Heart right ventricle (tissue), 16 donors: ENCODE measurements at regions not wholly inside any gene's neighbourhood (a gene's known extent, or its start where the extent isn't known, plus 50 kb on each side); places are given as distances from the start of the nearest gene placed in this dataset.

Experiments
- ATAC-seq, 8 donors: fragments of 200-7000 bp; cut with Tn5 transposase; one replicate each; pipeline ENCODE4 v1.9.1; 2020; ENCODE audit warnings: mild to moderate bottlenecking in 8 of 8, moderate library complexity in 8 of 8, moderate number of reproducible peaks in 1 of 8
- DNase-seq, 2 donors: peaks; one replicate each; pipeline ENCODE4 v3.0.0-alpha.2; 2020
- H3K27ac ChIP-seq, 10 donors: fragments of 200-600 bp; sonication (generic) in 2 of 10; one replicate each; pipeline versions ENCODE4 v1.5.0 to v1.8.0; 2020 to 2022; ENCODE audit warnings: mild to moderate bottlenecking in 3 of 10
- H3K27me3 ChIP-seq, 7 donors: fragments of 200-600 bp; one replicate each; pipeline ENCODE4 v1.8.0; 2021 to 2022; ENCODE audit warnings: mild to moderate bottlenecking in 2 of 7
- H3K36me3 ChIP-seq, 9 donors: fragments of 200-600 bp; sonication (generic) in 1 of 9; one replicate each; pipeline versions ENCODE4 v1.5.0 to v1.8.0; 2020 to 2022; ENCODE audit warnings: mild to moderate bottlenecking in 2 of 9
- H3K4me1 ChIP-seq, 9 donors: fragments of 200-600 bp; sonication (generic) in 1 of 9; one replicate each; pipeline versions ENCODE4 v1.5.0 to v1.8.0; 2020 to 2022; ENCODE audit warnings: mild to moderate bottlenecking in 4 of 9
- H3K4me3 ChIP-seq, 10 donors: fragments of 200-600 bp; sonication (generic) in 2 of 10; one replicate each; pipeline versions ENCODE4 v1.5.0 to v1.8.0; 2020 to 2022; ENCODE audit warnings: mild to moderate bottlenecking in 7 of 10, moderate library complexity in 2 of 10
- H3K9me3 ChIP-seq, 11 donors: fragments of 200-600 bp in 10 of 11; sonication (generic) in 2 of 11; one replicate each; pipeline versions ENCODE4 v1.5.0 to v1.8.0; 2013 to 2022; ENCODE audit warnings: mild to moderate bottlenecking in 2 of 11, control low read depth in 1 of 11, moderate library complexity in 1 of 11
- WGBS, 2 donors: extraction: QIAGEN DNeasy Blood & Tissue Kit; methylation state at CpG; one replicate each; pipeline ENCODE4 v1.1.7; 2013; ENCODE audit warnings: inconsistent platforms in 1 of 2; 5-methylcytosine and 5-hydroxymethylcytosine counted together
- intact Hi-C, 10 donors: fragments of 100-400 bp; cut with DNase I; formaldehyde crosslinking; loops; one replicate each; pipeline versions ENCODE4 v1.11.1 to v1.14.2; 2022
- TF ChIP-seq, protein P1 (sequence below), 9 donors: fragments of 200-600 bp; sonication (generic) in 2 of 9; IDR thresholded peaks; one replicate each; pipeline versions ENCODE4 v1.5.0 to v1.8.0; 2021 to 2022; ENCODE audit warnings: antibody characterized with exemption in 9 of 9, mild to moderate bottlenecking in 5 of 9, moderate library complexity in 1 of 9
- donor health status: Arrhythmogenic right ventricular cardiomyopathy.
- donor health status: ischemic (EF 13 %, LVEDD 7.1; RV severe dilation, severe dysfunction).
- donor health status: healthy with polysubstance abuse.
- donor health status: DM: no; HTN: yes; CAD: no.
- donor health status: DM: no; HTN: no; CAD: no.
- donor health status: ischemic (EF 25% LVEDD 6.9; RV normal size, moderate dysfunction).
- donor health status: ischemic (EF 25% LVEDD 5.7; RV mildly dilated, moderate dysfunction).
- donor health status: healthy.
- donor health status: DM: yes; HTN: yes; CAD: no.
- donor health status: Ischemic cardiomyopathy.
- donor health status: ischemic (EF 35%, LVEDD 5.7; RV mildly dilated, moderate dysfunction).
- donor health status: nonischemic (EF 11% LVEDD 7.7; RV severe dilation, severe dysfunction).
- donor health status: DM: yes; HTN: yes; CAD: no.
- donor health status: PGD.
- donor health status: ischemic (EF 29% LVEDD 5.4; RV normal size, mild dysfunction).
- donor health status: nonischemic (EF 23%, LVEDD 6.1; RV moderate dilation, normal function).

DNA sequence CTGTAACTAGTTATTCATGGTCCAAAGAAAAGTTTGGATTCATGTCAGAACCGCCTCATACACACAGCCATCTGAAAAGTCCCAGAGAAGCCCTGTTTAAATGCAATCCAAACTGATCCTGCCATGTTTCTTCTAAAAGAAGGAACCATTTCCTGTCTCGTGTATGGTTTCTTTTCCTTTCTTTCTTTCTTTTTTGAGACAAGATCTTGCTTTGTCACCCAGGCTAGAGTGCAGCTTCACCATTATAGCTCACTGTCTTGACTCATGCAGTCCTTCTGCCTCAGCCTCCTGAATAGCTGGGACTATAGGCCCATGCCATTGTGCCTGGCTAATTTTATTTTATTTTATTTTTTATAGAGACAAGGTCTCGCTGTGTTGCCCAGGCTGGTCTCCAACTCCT, 77.4 kb upstream of the NSMCE3 start:
- H3K36me3 ChIP-seq, result no peaks in the 10 kb centered on the region
- peaks cover 0 to 5% (median 0%) of the 10 kb centered on the region in 11 donors for H3K9me3 ChIP-seq
- H3K4me1 ChIP-seq, result no peaks in the 10 kb centered on the region
- no peak overlapping the region for H3K27ac ChIP-seq
- intact Hi-C loops, result loop anchor here in 1 of 10 donors (10.0 kb wide), 1 partner anchor 62 kb away; no protein-coding TSS in a partner anchor
- DNase-seq (no peak), ATAC-seq (no peak)
- no peak overlapping the region for H3K4me3 ChIP-seq
- peaks cover 0 to 18% (median 6%) of the 10 kb centered on the region in 7 donors for H3K27me3 ChIP-seq
- TF ChIP-seq, protein P1, sequence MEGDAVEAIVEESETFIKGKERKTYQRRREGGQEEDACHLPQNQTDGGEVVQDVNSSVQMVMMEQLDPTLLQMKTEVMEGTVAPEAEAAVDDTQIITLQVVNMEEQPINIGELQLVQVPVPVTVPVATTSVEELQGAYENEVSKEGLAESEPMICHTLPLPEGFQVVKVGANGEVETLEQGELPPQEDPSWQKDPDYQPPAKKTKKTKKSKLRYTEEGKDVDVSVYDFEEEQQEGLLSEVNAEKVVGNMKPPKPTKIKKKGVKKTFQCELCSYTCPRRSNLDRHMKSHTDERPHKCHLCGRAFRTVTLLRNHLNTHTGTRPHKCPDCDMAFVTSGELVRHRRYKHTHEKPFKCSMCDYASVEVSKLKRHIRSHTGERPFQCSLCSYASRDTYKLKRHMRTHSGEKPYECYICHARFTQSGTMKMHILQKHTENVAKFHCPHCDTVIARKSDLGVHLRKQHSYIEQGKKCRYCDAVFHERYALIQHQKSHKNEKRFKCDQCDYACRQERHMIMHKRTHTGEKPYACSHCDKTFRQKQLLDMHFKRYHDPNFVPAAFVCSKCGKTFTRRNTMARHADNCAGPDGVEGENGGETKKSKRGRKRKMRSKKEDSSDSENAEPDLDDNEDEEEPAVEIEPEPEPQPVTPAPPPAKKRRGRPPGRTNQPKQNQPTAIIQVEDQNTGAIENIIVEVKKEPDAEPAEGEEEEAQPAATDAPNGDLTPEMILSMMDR (IDR thresholded peaks at IDR 0.05), result no peak
- 77 to 80% methylated on average over 3 of the region's 3 CpGs for WGBS, 2 donors

DNA sequence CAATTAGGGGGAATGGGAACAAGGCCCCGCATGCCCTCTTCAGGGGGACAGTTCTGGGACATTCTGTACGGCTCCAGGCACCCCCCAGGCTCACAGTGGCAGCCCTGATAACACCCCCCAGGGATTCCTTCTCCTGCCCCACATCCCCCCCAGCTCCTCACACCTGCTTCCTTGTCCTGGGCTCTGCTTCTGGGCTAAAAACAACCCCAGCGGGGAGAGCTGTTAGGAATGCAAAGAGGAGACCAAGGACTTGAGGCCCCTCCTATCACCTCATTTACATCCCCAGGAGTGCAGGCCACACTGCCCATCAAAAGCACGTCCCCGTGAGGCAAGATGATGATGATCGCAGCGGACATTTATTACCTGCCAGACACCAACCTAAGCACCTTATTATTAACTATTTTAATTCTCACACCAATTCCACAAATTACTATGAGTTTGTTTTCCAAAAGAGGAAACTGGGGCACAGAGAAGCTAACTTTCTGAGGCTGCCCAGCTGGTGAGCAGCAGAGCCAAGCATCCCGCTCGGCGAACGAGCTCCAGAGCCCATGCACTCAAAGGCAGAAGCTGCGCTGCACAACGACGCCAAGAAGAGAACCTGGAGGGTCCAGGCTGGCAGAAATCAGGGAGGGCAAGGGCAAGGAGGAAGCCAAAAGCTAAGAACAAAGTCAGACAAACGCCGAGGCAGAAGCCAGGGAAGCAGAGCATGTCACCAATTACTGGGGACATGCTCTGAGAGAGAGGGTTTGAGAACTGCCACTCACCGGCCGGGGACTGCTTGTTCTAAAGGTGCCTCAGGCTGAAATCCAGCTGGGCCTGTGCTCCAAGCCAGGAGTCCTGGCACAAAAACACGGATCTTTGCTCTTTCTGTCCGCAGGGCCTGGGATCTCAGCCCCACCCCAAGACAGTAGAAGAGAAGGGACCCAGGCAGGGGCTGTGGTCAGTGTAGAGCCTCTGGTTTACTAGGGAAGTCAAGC, 76.2 kb upstream of the NSMCE3 start:
- Histone ChIP-seq H3K4me1 (no peaks in the 10 kb centered on the region), H3K9me3 (no peaks in the 10 kb centered on the region), H3K36me3 (no peaks in the 10 kb centered on the region), H3K4me3 (no peak overlapping the region), H3K27me3 (peaks cover 0 to 12% (median 3%) of the 10 kb centered on the region in 7 donors), H3K27ac (no peak overlapping the region)
- ATAC-seq, result peak in 1 of 8 donors; percentile 34
- no peak for DNase-seq
- intact Hi-C loops, result loop anchor here in 1 of 10 donors (10.0 kb wide), 1 partner anchor 61 kb away; no protein-coding TSS in a partner anchor
- TF ChIP-seq, protein P1 (IDR thresholded peaks at IDR 0.05), result no peak
- 81 to 86% methylated on average over 20 of the region's 20 CpGs for WGBS, 2 donors

DNA sequence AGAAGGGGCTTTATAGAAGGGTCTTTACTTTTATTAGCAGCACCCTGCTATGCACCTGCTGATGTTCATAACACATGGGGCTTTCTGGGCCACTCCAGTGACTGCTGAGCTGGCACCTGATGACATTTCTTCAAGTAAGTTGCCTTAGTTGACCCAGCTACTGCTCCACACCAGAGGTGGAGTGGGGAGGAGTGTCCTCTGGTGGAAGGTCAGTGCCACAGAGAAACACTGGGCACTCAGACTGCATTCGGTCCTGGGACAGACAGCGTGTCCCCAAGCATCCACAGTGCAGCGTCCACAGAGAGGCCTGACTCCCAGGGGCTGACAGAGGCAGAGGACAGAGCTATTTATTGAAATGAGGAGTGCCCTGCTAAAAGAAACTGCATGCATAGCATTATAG, 74.9 kb upstream of the NSMCE3 start:
- intact Hi-C loops, result loop anchor here in 1 of 10 donors (10.0 kb wide), 1 partner anchor 60 kb away; no protein-coding TSS in a partner anchor
- H3K36me3 ChIP-seq, result no peaks in the 10 kb centered on the region
- WGBS, 2 donors, result 66 to 79% methylated on average over 3 of the region's 3 CpGs

DNA sequence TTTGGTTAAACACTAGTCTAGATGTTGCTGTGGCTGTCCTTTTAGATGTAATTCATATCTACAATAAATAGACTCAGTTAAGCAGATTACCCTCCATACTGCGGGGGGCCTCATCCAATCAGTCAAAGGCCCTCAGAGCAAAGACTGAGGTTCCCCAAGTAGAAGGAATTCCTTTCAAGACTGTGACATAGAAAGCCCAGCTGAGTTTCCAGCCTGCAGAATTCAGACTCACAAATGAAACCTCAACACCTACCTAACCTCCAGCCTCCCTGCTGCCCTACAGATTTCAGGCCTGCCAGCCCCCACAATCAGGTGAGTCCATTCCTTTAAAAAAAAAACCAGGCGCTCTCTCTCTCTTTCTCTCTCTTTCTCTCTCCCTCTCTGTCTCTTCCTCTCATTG, 73.6 kb upstream of the NSMCE3 start:
- Histone ChIP-seq H3K27me3 (peaks cover 0 to 4% (median 0%) of the 10 kb centered on the region in 7 donors), H3K27ac (no peak overlapping the region), H3K36me3 (no peaks in the 10 kb centered on the region), H3K9me3 (no peaks in the 10 kb centered on the region), H3K4me3 (no peak overlapping the region), H3K4me1 (no peaks in the 10 kb centered on the region)
- DNase-seq, result no peak
- ATAC-seq, result no peak
- TF ChIP-seq, protein P1 (IDR thresholded peaks at IDR 0.05), result no peak
- WGBS, 2 donors, result 91% methylated on average over 2 of the region's 2 CpGs
- intact Hi-C loops, result loop anchor here in 1 of 10 donors (10.0 kb wide), 1 partner anchor 58 kb away; no protein-coding TSS in a partner anchor

More for the DNA sequence above, 74.9 kb upstream of the NSMCE3 start:
- peaks cover 0 to 9% (median 0%) of the 10 kb centered on the region in 7 donors for H3K27me3 ChIP-seq
- ATAC-seq (peak in 2 of 8 donors; percentile 41 to 66), DNase-seq (no peak)
- TF ChIP-seq, protein P1 (IDR thresholded peaks at IDR 0.05), result no peak
- H3K9me3 ChIP-seq, result no peaks in the 10 kb centered on the region
- H3K4me3 ChIP-seq, result no peak overlapping the region
- no peak overlapping the region for H3K27ac ChIP-seq
- no peaks in the 10 kb centered on the region for H3K4me1 ChIP-seq
